Stimulated activated naive B cell treated with anti-CD40 and anti-IgM and Interleukin-4, amounts not matched to agents 10 μg/mL and 1 μg/mL and 100 μg/mL, for 72 hours (primary cell): ENCODE measurements at regions not wholly inside any gene's neighbourhood (a gene's known extent, or its start where the extent isn't known, plus 50 kb on each side); places are given as distances from the start of the nearest gene placed in this dataset.

Experiments
- ATAC-seq, 2 donors: fragments of 150-1000 bp; cut with Tn5 transposase; replicated peaks; 2 replicates each; pipeline ENCODE4 v1.10.0; 2021; ENCODE audit warnings: moderate library complexity in 1 of 2
- DNase-seq: peaks from one replicate; pipeline ENCODE4 v3.0.0; 2021
- H3K27ac Mint-ChIP-seq: one replicate; pipeline ENCODE4 v1.8.0; 2022; ENCODE audit warnings: mild to moderate bottlenecking, mixed read lengths
- H3K27me3 Mint-ChIP-seq, 2 donors: one replicate each; pipeline ENCODE4 v1.8.0; 2022; ENCODE audit warnings: mixed read lengths in 2 of 2
- H3K36me3 Mint-ChIP-seq, 2 donors: one replicate each; pipeline ENCODE4 v1.8.0; 2022; ENCODE audit warnings: mixed read lengths in 2 of 2, mild to moderate bottlenecking in 1 of 2
- H3K4me1 Mint-ChIP-seq, 2 donors: one replicate each; pipeline ENCODE4 v1.8.0; 2022; ENCODE audit warnings: mixed read lengths in 2 of 2, mild to moderate bottlenecking in 1 of 2
- H3K4me3 Mint-ChIP-seq, 2 donors: one replicate each; pipeline ENCODE4 v1.8.0; 2022; ENCODE audit warnings: mild to moderate bottlenecking in 2 of 2, mixed read lengths in 2 of 2, moderate library complexity in 1 of 2
- H3K9me3 Mint-ChIP-seq, 2 donors: one replicate each; pipeline ENCODE4 v1.8.0; 2022; ENCODE audit warnings: mixed read lengths in 2 of 2, mild to moderate bottlenecking in 1 of 2

- DNase-seq (no peak), ATAC-seq (no peak)
- Mint-ChIP-seq H3K4me3 (no peak overlapping the region), H3K4me1 (no peaks in the 10 kb centered on the region), H3K36me3 (no peaks in the 10 kb centered on the region), H3K27me3 (no peaks in the 10 kb centered on the region), H3K27ac (peak overlapping the region; percentile 47), H3K9me3 (peaks cover 3 to 5% of the 10 kb centered on the region in 2 donors)
Measured at GRCh38 chr17:72444517-72445054, 323.8 kb downstream of the SOX9 start.

- H3K4me3 Mint-ChIP-seq = no peak overlapping the region
- H3K4me1 Mint-ChIP-seq = no peaks in the 10 kb centered on the region
- no peaks in the 10 kb centered on the region for H3K36me3 Mint-ChIP-seq
- DNase-seq (no peak), ATAC-seq (no peak)
- no peak overlapping the region for H3K27ac Mint-ChIP-seq
- H3K27me3 Mint-ChIP-seq = no peaks in the 10 kb centered on the region
- no peaks in the 10 kb centered on the region for H3K9me3 Mint-ChIP-seq
Measured at GRCh38 chr17:72445055-72445991, 324.5 kb downstream of the SOX9 start.

GRCh38 chr17:72446118-72446517, 325.3 kb downstream of the SOX9 start:
- no peaks in the 10 kb centered on the region for H3K36me3 Mint-ChIP-seq

GRCh38 chr17:72446525-72447250, 325.9 kb downstream of the SOX9 start:
- H3K27ac Mint-ChIP-seq = no peak overlapping the region
- DNase-seq = no peak
- no peak for ATAC-seq

More at GRCh38 chr17:72446118-72446517, 325.3 kb downstream of the SOX9 start:
- DNase-seq (no peak), ATAC-seq (no peak)
- H3K4me1 Mint-ChIP-seq = no peaks in the 10 kb centered on the region
- H3K4me3 Mint-ChIP-seq = no peak overlapping the region
- H3K9me3 Mint-ChIP-seq = no peaks in the 10 kb centered on the region
- H3K27me3 Mint-ChIP-seq = no peaks in the 10 kb centered on the region
- H3K27ac Mint-ChIP-seq = no peak overlapping the region

GRCh38 chr17:72447251-72447640, 326.4 kb downstream of the SOX9 start:
- no peak for ATAC-seq
- H3K27me3 Mint-ChIP-seq = no peaks in the 10 kb centered on the region
- no peaks in the 10 kb centered on the region for H3K4me1 Mint-ChIP-seq
- H3K4me3 Mint-ChIP-seq = no peak overlapping the region
- no peak overlapping the region for H3K27ac Mint-ChIP-seq
- no peaks in the 10 kb centered on the region for H3K36me3 Mint-ChIP-seq
- no peaks in the 10 kb centered on the region for H3K9me3 Mint-ChIP-seq
- no peak for DNase-seq

More at GRCh38 chr17:72446525-72447250, 325.9 kb downstream of the SOX9 start:
- H3K4me1 Mint-ChIP-seq = no peaks in the 10 kb centered on the region
- H3K4me3 Mint-ChIP-seq = no peak overlapping the region
- no peaks in the 10 kb centered on the region for H3K27me3 Mint-ChIP-seq
- H3K9me3 Mint-ChIP-seq = no peaks in the 10 kb centered on the region
- H3K36me3 Mint-ChIP-seq = no peaks in the 10 kb centered on the region

GRCh38 chr17:72448019-72448418, 327.2 kb downstream of the SOX9 start:
- ATAC-seq = no peak
- Mint-ChIP-seq H3K4me1 (no peaks in the 10 kb centered on the region), H3K4me3 (no peak overlapping the region), H3K27ac (no peak overlapping the region), H3K9me3 (no peaks in the 10 kb centered on the region), H3K27me3 (no peaks in the 10 kb centered on the region), H3K36me3 (no peaks in the 10 kb centered on the region)
- DNase-seq = no peak

GRCh38 chr17:72452286-72453173, 331.7 kb downstream of the SOX9 start:
- ATAC-seq (no peak), DNase-seq (no peak)
- H3K4me3 Mint-ChIP-seq = no peak overlapping the region
- no peaks in the 10 kb centered on the region for H3K4me1 Mint-ChIP-seq
- H3K27me3 Mint-ChIP-seq = no peaks in the 10 kb centered on the region
- no peaks in the 10 kb centered on the region for H3K36me3 Mint-ChIP-seq
- no peak overlapping the region for H3K27ac Mint-ChIP-seq
- peaks cover 0 to 1% of the 10 kb centered on the region in 2 donors for H3K9me3 Mint-ChIP-seq

GRCh38 chr17:72454342-72454741, 333.5 kb downstream of the SOX9 start:
- DNase-seq (no peak), ATAC-seq (no peak)
- H3K4me1 Mint-ChIP-seq = no peaks in the 10 kb centered on the region
- no peaks in the 10 kb centered on the region for H3K27me3 Mint-ChIP-seq
- no peaks in the 10 kb centered on the region for H3K36me3 Mint-ChIP-seq
- H3K27ac Mint-ChIP-seq = no peak overlapping the region
- peaks cover 0 to 1% of the 10 kb centered on the region in 2 donors for H3K9me3 Mint-ChIP-seq
- no peak overlapping the region for H3K4me3 Mint-ChIP-seq

GRCh38 chr17:72455562-72455961, 334.7 kb downstream of the SOX9 start:
- DNase-seq (no peak), ATAC-seq (no peak)
- Mint-ChIP-seq H3K27me3 (no peaks in the 10 kb centered on the region), H3K27ac (no peak overlapping the region), H3K4me1 (no peaks in the 10 kb centered on the region), H3K36me3 (no peaks in the 10 kb centered on the region), H3K9me3 (peaks cover 0 to 1% of the 10 kb centered on the region in 2 donors), H3K4me3 (no peak overlapping the region)

- Mint-ChIP-seq H3K4me1 (no peaks in the 10 kb centered on the region), H3K4me3 (no peak overlapping the region), H3K36me3 (no peaks in the 10 kb centered on the region), H3K27me3 (no peaks in the 10 kb centered on the region), H3K27ac (no peak overlapping the region), H3K9me3 (peaks cover 0 to 1% of the 10 kb centered on the region in 2 donors)
- DNase-seq (no peak), ATAC-seq (no peak)
Measured at GRCh38 chr17:72456075-72456474, 335.3 kb downstream of the SOX9 start.

- H3K36me3 Mint-ChIP-seq = no peaks in the 10 kb centered on the region
- no peaks in the 10 kb centered on the region for H3K4me1 Mint-ChIP-seq
- H3K9me3 Mint-ChIP-seq = peaks cover 0 to 1% of the 10 kb centered on the region in 2 donors
- DNase-seq (no peak), ATAC-seq (no peak)
- no peaks in the 10 kb centered on the region for H3K27me3 Mint-ChIP-seq
- H3K4me3 Mint-ChIP-seq = no peak overlapping the region
- no peak overlapping the region for H3K27ac Mint-ChIP-seq
Measured at GRCh38 chr17:72457712-72458111, 336.9 kb downstream of the SOX9 start.

GRCh38 chr17:72458301-72458700, 337.5 kb downstream of the SOX9 start:
- peaks cover 0 to 1% of the 10 kb centered on the region in 2 donors for H3K9me3 Mint-ChIP-seq
- H3K4me3 Mint-ChIP-seq = no peak overlapping the region
- no peaks in the 10 kb centered on the region for H3K4me1 Mint-ChIP-seq
- no peak for DNase-seq
- ATAC-seq = no peak
- H3K27ac Mint-ChIP-seq = no peak overlapping the region
- H3K27me3 Mint-ChIP-seq = no peaks in the 10 kb centered on the region
- H3K36me3 Mint-ChIP-seq = no peaks in the 10 kb centered on the region

GRCh38 chr17:72460711-72461110, 339.9 kb downstream of the SOX9 start:
- Mint-ChIP-seq H3K4me1 (no peaks in the 10 kb centered on the region), H3K36me3 (no peaks in the 10 kb centered on the region), H3K27me3 (no peaks in the 10 kb centered on the region), H3K4me3 (no peak overlapping the region), H3K9me3 (peaks cover 0 to 1% of the 10 kb centered on the region in 2 donors), H3K27ac (no peak overlapping the region)
- no peak for DNase-seq
- ATAC-seq = no peak

GRCh38 chr17:72461757-72462156, 340.9 kb downstream of the SOX9 start:
- ATAC-seq = no peak
- Mint-ChIP-seq H3K27me3 (no peaks in the 10 kb centered on the region), H3K4me1 (no peaks in the 10 kb centered on the region), H3K9me3 (peaks cover 0 to 1% of the 10 kb centered on the region in 2 donors), H3K36me3 (no peaks in the 10 kb centered on the region), H3K27ac (no peak overlapping the region), H3K4me3 (no peak overlapping the region)
- no peak for DNase-seq
